GM12892 (cell line): ENCODE measurements at regions not wholly inside any gene's neighbourhood (a gene's known extent, or its start where the extent isn't known, plus 50 kb on each side); places are given as distances from the start of the nearest gene placed in this dataset.

Experiments
- POLR2A ChIP-seq: IDR thresholded peaks from 2 replicates; pipeline ENCODE4 v1.6.1; 2011; ENCODE audit warnings: low read depth, low read length, control low read depth
- POLR2AphosphoS5 ChIP-seq: IDR thresholded peaks from 2 replicates; pipeline ENCODE4 v1.6.1; 2011; ENCODE audit warnings: low read depth, low read length, control low read depth

DNA sequence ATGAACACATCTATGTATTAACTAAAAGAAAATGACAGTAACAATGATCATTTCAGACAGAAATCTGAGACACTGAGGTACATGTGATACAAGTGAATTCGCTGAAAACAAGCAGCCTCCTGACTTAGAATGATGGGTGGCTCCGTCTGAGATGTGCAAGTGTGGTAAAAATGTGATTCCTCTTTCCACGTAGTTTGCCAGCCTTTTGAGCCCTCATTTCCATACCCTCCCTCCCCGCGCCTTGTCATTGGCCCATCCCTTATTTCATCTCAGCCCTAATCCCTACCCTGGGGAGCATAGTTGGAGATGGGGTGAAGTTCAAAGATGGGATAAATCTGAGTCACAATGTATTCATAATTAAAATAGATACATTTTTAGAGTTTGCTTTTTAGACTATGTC lies 107.8 kb downstream of the BMP4 start:
- TF ChIP-seq POLR2AphosphoS5 (no peak), POLR2A (no peak)
